ENCODE measurements at regions not wholly inside any gene's neighbourhood (a gene's known extent, or its start where the extent isn't known, plus 50 kb on each side); places are given as distances from the start of the nearest gene placed in this dataset.

- TF ChIP-seq CTCF (IDR thresholded peaks at IDR 0.05) (no peak), POLR2A (IDR thresholded peaks at IDR 0.05) (no peak)
Observed at GRCh38 chr4:120406960-120407359, 340.3 kb upstream of the MAD2L1 start.
